GM18511 (cell line): ENCODE measurements at regions not wholly inside any gene's neighbourhood (a gene's known extent, or its start where the extent isn't known, plus 50 kb on each side); places are given as distances from the start of the nearest gene placed in this dataset.

ENCODE experiments used
- ATAC-seq: cut with Tn5 transposase; IDR thresholded peaks from one replicate; pipeline ENCODE4 v1.9.1; 2021; ENCODE audit warnings: mild to moderate bottlenecking, moderate library complexity; ENCODE audit not compliant: unreplicated experiment

GRCh38 chr2:106941372-106941993 lies 55.5 kb upstream of the ST6GAL2 start:
- ATAC-seq, result no peak

GRCh38 chr2:106943468-106944200 lies 57.7 kb upstream of the ST6GAL2 start:
- no peak for ATAC-seq

- no peak for ATAC-seq
These were observed 58.2 kb upstream of the ST6GAL2 start for GRCh38 chr2:106944215-106944614.

DNA sequence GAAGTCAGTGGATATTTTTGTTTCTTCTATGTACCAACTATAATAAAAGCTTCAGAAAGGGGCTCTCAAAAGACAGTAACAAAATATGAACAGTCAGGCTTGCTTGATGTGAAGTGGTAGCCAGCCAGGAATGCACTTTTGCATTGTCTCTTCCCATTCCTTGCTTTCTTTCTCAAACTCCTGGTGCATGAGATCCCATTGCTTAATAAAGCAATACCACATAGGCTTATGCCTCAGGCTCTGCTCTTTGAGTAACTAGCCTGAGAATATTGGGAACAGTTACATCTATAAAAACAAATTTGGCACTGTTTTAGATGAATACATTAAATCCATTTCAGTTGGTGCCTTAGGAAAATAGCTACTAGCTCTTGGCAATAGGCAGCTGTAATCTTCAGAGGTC lies 62.6 kb upstream of the ST6GAL2 start:
- no peak for ATAC-seq

GRCh38 chr2:106953236-106953635 lies 67.3 kb upstream of the ST6GAL2 start:
- ATAC-seq, result no peak

DNA sequence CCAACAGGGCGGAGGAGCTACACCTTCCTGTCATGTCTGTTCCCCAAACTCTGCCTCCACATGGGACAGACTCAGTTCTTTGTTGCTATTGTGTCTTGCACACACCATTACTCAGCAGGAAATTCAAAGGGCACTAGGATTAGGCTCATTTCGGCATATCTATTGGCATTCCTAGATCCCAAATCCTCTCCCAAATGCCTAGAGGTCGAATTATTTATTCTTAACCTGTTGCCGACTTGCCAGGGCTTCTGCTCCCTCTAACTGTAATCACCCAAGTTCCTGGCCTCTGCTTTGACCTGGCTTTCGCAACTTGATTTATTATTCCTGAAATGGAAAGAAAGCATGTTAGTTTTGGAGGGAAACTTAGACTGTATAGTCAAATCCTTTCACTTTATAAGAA lies 67.8 kb upstream of the ST6GAL2 start:
- ATAC-seq, result no peak

DNA sequence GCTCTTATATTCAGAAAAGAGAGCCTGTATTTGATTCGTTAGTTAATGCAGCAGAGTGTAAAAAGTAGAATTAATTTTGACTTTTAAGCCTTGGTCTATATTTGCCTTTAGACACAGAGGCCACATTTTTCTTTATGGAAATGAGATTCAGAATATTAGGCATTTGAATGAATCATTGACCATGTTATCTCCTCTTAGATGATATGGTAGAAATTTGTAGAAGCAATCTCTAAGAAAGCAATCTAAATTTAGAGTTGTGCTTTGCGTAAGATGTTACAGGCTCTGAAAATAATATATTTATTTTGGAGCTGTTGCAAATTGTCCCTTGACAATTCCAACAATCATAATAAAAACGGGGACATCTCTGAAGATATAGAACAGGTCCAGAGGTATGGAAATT lies 68.3 kb upstream of the ST6GAL2 start:
- no peak for ATAC-seq

GRCh38 chr2:106956416-106956815 lies 70.4 kb upstream of the ST6GAL2 start:
- ATAC-seq, result no peak

GRCh38 chr2:106956879-106957278 lies 70.9 kb upstream of the ST6GAL2 start:
- ATAC-seq, result no peak

- ATAC-seq, result no peak
These were observed 74.2 kb upstream of the ST6GAL2 start for GRCh38 chr2:106959975-106960682.

DNA sequence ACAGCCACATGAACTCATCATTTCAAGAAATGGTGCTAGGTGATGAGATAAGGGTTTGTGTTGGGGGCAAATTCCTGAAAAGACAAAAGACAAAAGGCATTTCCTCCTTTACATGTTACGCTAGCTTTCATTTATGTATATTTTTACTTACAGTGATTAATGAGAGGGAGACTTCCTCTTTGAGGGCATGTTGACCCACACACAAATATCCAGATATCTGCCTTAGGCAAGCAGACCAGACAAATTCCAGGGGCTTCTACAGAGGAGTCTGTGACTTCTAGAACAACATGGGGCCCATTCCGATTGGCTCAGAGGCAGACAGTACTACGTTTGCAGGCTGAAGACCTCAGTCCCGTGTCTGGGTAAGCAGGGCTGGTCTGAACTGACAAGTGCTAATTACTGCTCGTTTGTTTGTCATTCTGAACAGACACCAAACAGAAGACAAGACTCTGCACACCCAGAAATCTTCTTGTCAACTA lies 74.8 kb upstream of the ST6GAL2 start:
- ATAC-seq, result no peak

GRCh38 chr2:106961328-106961727 lies 75.4 kb upstream of the ST6GAL2 start:
- no peak for ATAC-seq

- no peak for ATAC-seq
These were observed 77.2 kb upstream of the ST6GAL2 start for GRCh38 chr2:106963156-106963555.

DNA sequence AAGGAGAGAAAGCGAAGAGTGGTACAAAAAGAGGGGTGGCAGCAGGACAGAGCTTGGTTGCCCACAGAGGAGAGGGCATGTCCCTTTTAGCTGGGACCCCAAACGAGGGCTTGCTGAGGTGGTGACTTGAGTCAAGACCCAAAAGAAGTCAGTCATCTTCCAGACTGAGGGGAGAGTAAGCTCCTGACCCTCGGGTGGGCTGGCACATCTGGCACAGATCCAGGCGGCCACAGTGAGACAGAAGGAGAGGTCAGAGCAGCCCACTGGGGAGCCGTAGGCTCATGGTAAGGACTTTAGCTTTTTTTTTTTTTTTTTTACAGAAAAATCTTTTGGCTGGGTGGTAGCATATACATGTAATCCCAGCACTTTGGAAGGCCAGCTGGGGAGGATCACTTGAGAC lies 77.9 kb upstream of the ST6GAL2 start:
- no peak for ATAC-seq

GRCh38 chr2:106965611-106966010 lies 79.6 kb upstream of the ST6GAL2 start:
- no peak for ATAC-seq

DNA sequence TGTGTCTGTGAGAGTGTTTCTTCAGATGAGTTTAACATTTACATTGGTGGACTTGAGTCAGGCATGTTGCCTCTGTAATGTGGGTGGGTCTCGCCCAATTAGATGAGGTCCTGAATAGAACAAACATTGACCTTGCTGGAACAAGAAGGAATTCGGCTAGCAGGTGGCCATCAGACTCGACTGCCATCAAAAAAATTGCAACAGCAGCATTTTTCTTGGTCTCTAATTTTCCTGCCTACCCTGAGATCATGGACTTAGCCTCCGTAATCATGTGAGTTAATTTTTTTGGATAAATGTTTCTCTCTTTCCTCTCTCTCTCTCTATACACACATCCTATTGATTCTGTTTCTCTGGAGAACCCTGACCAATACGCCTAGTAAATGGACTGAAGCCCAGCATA lies 83.8 kb upstream of the ST6GAL2 start:
- no peak for ATAC-seq

DNA sequence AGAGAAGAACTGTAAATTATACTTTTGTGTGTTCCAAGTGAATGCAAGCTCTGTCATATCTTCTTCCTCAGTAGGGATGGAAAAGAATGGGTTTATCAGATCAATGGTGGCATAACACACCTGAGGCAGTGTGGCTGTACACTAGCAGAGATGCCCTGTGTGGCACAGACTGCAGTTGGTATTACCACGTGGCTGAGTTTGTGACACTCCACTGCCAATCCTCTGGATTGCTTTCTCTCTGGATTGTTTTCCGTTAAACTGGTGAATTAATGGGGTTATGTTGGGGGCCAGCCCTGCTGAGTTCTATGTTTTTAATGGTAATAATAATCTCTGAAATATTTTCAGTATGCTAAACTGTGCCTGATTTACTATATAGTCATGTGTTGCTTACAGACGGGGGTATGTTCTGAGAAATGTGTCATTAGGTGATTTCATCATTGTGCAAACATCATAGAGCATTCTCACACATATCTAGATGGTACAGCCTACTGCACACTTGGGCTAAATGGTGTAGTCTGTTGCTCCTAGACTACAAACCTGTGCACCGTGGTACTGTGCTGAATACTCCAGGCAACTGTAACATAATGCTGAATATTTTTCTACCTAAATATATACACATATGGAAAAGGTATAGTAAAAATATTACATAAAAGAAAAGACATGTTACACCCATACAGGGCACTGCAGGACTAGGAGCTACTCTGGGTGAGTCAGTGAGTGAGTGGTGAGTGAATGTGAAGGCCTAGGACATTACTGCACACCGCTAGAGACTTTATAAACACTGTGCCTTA lies 84.7 kb upstream of the ST6GAL2 start:
- ATAC-seq, result no peak

DNA sequence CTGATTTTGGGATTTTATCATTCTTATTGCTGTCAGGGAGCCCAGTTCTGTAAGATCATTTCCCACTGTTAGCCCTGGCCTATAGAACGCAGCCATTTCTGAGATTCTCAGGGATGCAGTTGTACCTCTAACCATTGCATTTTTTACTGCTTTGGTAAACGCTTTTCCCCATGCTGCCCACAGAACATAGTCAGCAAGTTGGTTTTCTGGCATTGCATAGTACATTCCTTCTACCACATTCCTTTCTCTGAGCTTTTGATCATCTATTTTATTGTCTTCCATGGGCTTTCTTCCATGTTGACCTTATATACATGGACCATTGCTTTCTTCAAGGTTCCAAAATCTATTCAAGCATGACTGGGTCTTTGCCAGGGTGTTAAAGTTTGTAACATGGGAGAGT lies 86.8 kb upstream of the ST6GAL2 start:
- ATAC-seq, result no peak

- ATAC-seq, result no peak
These were observed 88.9 kb upstream of the ST6GAL2 start for GRCh38 chr2:106974891-106975290.

DNA sequence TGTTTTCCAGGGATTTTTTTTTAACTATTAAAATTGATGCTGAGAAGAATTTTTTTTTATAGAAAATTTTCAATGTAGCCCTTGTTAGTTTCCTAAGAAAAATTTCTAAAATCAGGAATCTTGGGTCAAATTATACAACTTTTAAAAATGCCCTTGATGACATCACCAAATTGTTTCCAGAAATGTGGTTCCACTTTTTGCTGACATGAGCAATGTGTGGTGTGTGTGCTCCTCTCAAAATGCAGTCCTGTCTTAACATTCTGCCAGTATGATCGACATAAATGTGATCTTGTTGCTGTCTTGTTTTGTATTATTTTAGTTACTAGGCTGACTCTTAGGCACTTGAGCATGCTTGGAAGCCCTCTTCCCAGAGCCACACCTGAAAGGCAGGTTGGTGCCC lies 89.7 kb upstream of the ST6GAL2 start:
- ATAC-seq, result no peak

- ATAC-seq, result no peak
These were observed 90.6 kb upstream of the ST6GAL2 start for GRCh38 chr2:106976548-106976947.
